HepG2 (cell line): ENCODE measurements at regions not wholly inside any gene's neighbourhood (a gene's known extent, or its start where the extent isn't known, plus 50 kb on each side); places are given as distances from the start of the nearest gene placed in this dataset.

ENCODE experiments used
- ATAC-seq: fragments of 200-7000 bp; cut with Tn5 transposase; 3 replicates; pipeline ENCODE4 v1.9.1; 2020; ENCODE audit warnings: mild to moderate bottlenecking, moderate library complexity
- BruUV-seq: library from RNA; stranded (reverse); fragments of 400-500 nt; replicated peaks from 2 replicates; lab custom pipeline; 2021; lab: Mats Ljungman, UMichigan
- CTCF ChIA-PET: fragments of 300-600 bp; formaldehyde crosslinking; extraction: SDS; loops from one replicate; lab custom pipeline; 2021; ENCODE audit warnings: low total read pairs, inconsistent platforms, low intra/inter-chr PET ratio; lab: Yijun Ruan, JAX
- POLR2A ChIA-PET: fragments of 350-600 bp; sonication (Branson Sonifier 250); formaldehyde crosslinking; loops from one replicate; lab custom pipeline; 2020; ENCODE audit warnings: antibody characterized with exemption, inconsistent platforms; lab: Yijun Ruan, JAX
- DNase-seq: peaks from one replicate; pipeline ENCODE4 v3.0.0-alpha.2; 2015; ENCODE audit warnings: low spot score
- FAIRE-seq: peaks from 3 replicates; lab custom pipeline; 2011; peaks lifted over from hg19 to GRCh38; lab: Jason Lieb, UNC
- H2AFZ ChIP-seq: one replicate; pipeline ENCODE4 v1.6.1; 2011; ENCODE audit warnings: low read length, inconsistent platforms
- H3K27ac ChIP-seq: fragments of 300-600 bp; 3 replicates; pipeline ENCODE4 v1.8.0; 2011; ENCODE audit warnings: mixed run types, mild to moderate bottlenecking, mixed read lengths, low read length, inconsistent platforms; ENCODE audit not compliant: insufficient read depth; ENCODE audit errors: extremely low read length
- H3K27me3 ChIP-seq, 2 experiments: fragments of 200-600 bp in 1 of 2; 2 replicates in 1 of 2; 3 replicates in 1 of 2; pipeline versions ENCODE4 v1.6.0 to v1.8.0; 2011; ENCODE audit warnings: low read length in 2 of 2, mild to moderate bottlenecking in 2 of 2, moderate library complexity in 2 of 2, inconsistent platforms in 1 of 2; ENCODE audit not compliant: insufficient read depth in 2 of 2, control insufficient read depth in 1 of 2
- H3K36me3 ChIP-seq, 2 experiments: fragments of 200-600 bp in 1 of 2; replicated peaks in 1 of 2; 2 replicates in 1 of 2; 3 replicates in 1 of 2; pipeline versions ENCODE4 v1.5.1 to v1.8.0; 2011; ENCODE audit warnings: low read length in 2 of 2, inconsistent platforms in 1 of 2; ENCODE audit not compliant: insufficient read depth in 2 of 2, control insufficient read depth in 1 of 2
- H3K4me1 ChIP-seq: 2 replicates; pipeline ENCODE4 v1.5.1; 2012; ENCODE audit warnings: low read length, inconsistent platforms; ENCODE audit not compliant: insufficient read depth
- H3K4me2 ChIP-seq: 2 replicates; pipeline ENCODE4 v1.6.0; 2011; ENCODE audit warnings: low read depth, low read length, inconsistent platforms
- H3K4me3 ChIP-seq, 3 experiments: fragments of 200-600 bp in 1 of 3; sonication (generic), shearing (Covaris generic) in 1 of 3; replicated peaks in 1 of 3; 2 replicates each; pipeline ENCODE4 v1.5.1; 2011 to 2016; ENCODE audit warnings: low read length in 3 of 3, inconsistent platforms in 2 of 3, low read depth in 2 of 3, mild to moderate bottlenecking in 2 of 3, control low read depth in 1 of 3, mixed read lengths in 1 of 3; ENCODE audit not compliant: insufficient read depth in 1 of 3
- H3K79me2 ChIP-seq: one replicate; pipeline ENCODE4 v1.6.1; 2011; ENCODE audit warnings: low read length, inconsistent platforms; ENCODE audit not compliant: insufficient read depth
- H3K9ac ChIP-seq: 2 replicates; pipeline ENCODE4 v1.6.0; 2011; ENCODE audit warnings: mild to moderate bottlenecking, low read depth, low read length, inconsistent platforms; ENCODE audit not compliant: insufficient read depth
- H3K9me3 ChIP-seq: 2 replicates; pipeline ENCODE4 v1.5.1; 2012; ENCODE audit warnings: mild to moderate bottlenecking, low read length
- H4K20me1 ChIP-seq: 2 replicates; pipeline ENCODE4 v1.6.0; 2011; ENCODE audit warnings: inconsistent platforms, mild to moderate bottlenecking, low read length, moderate library complexity; ENCODE audit not compliant: insufficient read depth
- AGO1 ChIP-seq: fragments of 200-400 bp; formaldehyde crosslinking; IDR thresholded peaks from 2 replicates; pipeline ENCODE4 v1.6.1; 2017; ENCODE audit warnings: mild to moderate bottlenecking, low read depth, low read length, moderate library complexity; ENCODE audit not compliant: poor library complexity, severe bottlenecking
- AGO2 ChIP-seq: fragments of 200-400 bp; formaldehyde crosslinking; optimal IDR thresholded peaks from 2 replicates; pipeline ENCODE3; 2017; ENCODE audit warnings: mild to moderate bottlenecking, low read depth, low read length, moderate library complexity
- KLF11 ChIP-seq: IDR thresholded peaks from 2 replicates; pipeline ENCODE4 v1.6.1; 2016; ENCODE audit warnings: missing compliant biosample characterization
- KMT2A ChIP-seq: sonication (generic); formaldehyde crosslinking; IDR thresholded peaks from 2 replicates; pipeline ENCODE4 v1.4.0; 2020; ENCODE audit warnings: missing genetic modification reagents
- MED13 ChIP-seq: sonication (generic); formaldehyde crosslinking; IDR thresholded peaks from 2 replicates; pipeline ENCODE4 v1.5.0; 2020; ENCODE audit warnings: missing genetic modification reagents
- TFDP1 ChIP-seq: IDR thresholded peaks from 2 replicates; pipeline ENCODE4 v1.6.1; 2016; ENCODE audit warnings: missing compliant biosample characterization, missing genetic modification reagents, borderline replicate concordance
- ZFP91 ChIP-seq: sonication (generic); formaldehyde crosslinking; IDR thresholded peaks from 2 replicates; pipeline ENCODE4 v1.9.0; 2022; ENCODE audit warnings: missing genetic modification reagents, mild to moderate bottlenecking, borderline replicate concordance
- ZNF350 ChIP-seq: sonication (generic); formaldehyde crosslinking; IDR thresholded peaks from 2 replicates; pipeline ENCODE4 v1.4.0; 2020; ENCODE audit warnings: mild to moderate bottlenecking, low read depth, missing genetic modification reagents, borderline replicate concordance
- ZNF451 ChIP-seq: sonication (generic); formaldehyde crosslinking; IDR thresholded peaks from 2 replicates; pipeline ENCODE4 v1.5.0; 2020; ENCODE audit warnings: mild to moderate bottlenecking, missing genetic modification reagents
- ZNF468 ChIP-seq: sonication (generic); formaldehyde crosslinking; IDR thresholded peaks from 2 replicates; pipeline ENCODE4 v1.8.0; 2022; ENCODE audit warnings: mild to moderate bottlenecking, moderate library complexity, missing genetic modification reagents
- ZNF563 ChIP-seq: sonication (generic); formaldehyde crosslinking; IDR thresholded peaks from 2 replicates; pipeline ENCODE4 v1.8.0; 2022; ENCODE audit warnings: mild to moderate bottlenecking, moderate library complexity, missing genetic modification reagents
- ZNF646 ChIP-seq: sonication (generic); formaldehyde crosslinking; IDR thresholded peaks from 2 replicates; pipeline ENCODE4 v1.9.0; 2021; ENCODE audit warnings: mild to moderate bottlenecking, missing genetic modification reagents
- ZNF7 ChIP-seq: IDR thresholded peaks from 2 replicates; pipeline ENCODE4 v1.6.1; 2016; ENCODE audit warnings: missing biosample characterization, missing genetic modification reagents
- ZNF709 ChIP-seq: sonication (generic); formaldehyde crosslinking; IDR thresholded peaks from 2 replicates; pipeline ENCODE4 v1.5.0; 2020; ENCODE audit warnings: mild to moderate bottlenecking, missing genetic modification reagents
- in situ Hi-C: cut with HindIII; loops from 2 replicates; pipeline ENCODE4 v1.10.0; 2017; ENCODE audit warnings: low pct_unique_long_range_greater_than_20kb; ENCODE audit not compliant: extremely low pct_ligation_motif_present
- intact Hi-C: fragments of 100-400 bp; cut with micrococcal nuclease; formaldehyde crosslinking; loops from one replicate; pipeline ENCODE4 v1.10.0; 2022; ENCODE audit not compliant: unreplicated experiment

GRCh38 chrY:19075471-19076253 lies 302.1 kb upstream of the HSFY2 start (continued):
- peak; percentile 87 for TF ChIP-seq ZNF646 (CRISPR knock-in tag)

- Histone ChIP-seq H3K27ac (no peak overlapping the region), H3K4me3 (no peak overlapping the region), H3K9ac (no peak overlapping the region), H3K4me2 (no peak overlapping the region), H3K9me3 (no peaks in the 10 kb centered on the region), H3K27me3 (no peaks in the 10 kb centered on the region), H3K36me3 (no peaks in the 10 kb centered on the region), H2AFZ (no peak overlapping the region), H4K20me1 (no peaks in the 10 kb centered on the region), H3K79me2 (no peaks in the 10 kb centered on the region), H3K4me1 (no peaks in the 10 kb centered on the region)
- intact Hi-C loops, result no loop called here
- no peak for FAIRE-seq
- no peak for ATAC-seq
- POLR2A ChIA-PET, result no interaction called here
- BruUV-seq, result no TSS peak
- no peak for DNase-seq
- in situ Hi-C loops, result no loop called here
- CTCF ChIA-PET, result no interaction called here
- TF ChIP-seq MED13 (CRISPR knock-in tag), result no peak
- TF ChIP-seq ZNF709 (CRISPR knock-in tag), result no peak
- TF ChIP-seq TFDP1, result no peak
- no peak for TF ChIP-seq KLF11 (CRISPR knock-in tag)
- TF ChIP-seq ZNF7 (CRISPR knock-in tag), result no peak
- TF ChIP-seq ZNF563 (CRISPR knock-in tag), result no peak
- no peak for TF ChIP-seq KMT2A (CRISPR knock-in tag)
- TF ChIP-seq ZNF451, result no peak
- TF ChIP-seq ZNF350, result no peak
- no peak for TF ChIP-seq AGO2
- no peak for TF ChIP-seq AGO1
- TF ChIP-seq ZNF468 (CRISPR knock-in tag), result no peak
- no peak for TF ChIP-seq ZFP91 (CRISPR knock-in tag)
Observed at GRCh38 chrY:19067435-19067834, 293.9 kb upstream of the HSFY2 start.
